EL (cell line): ENCODE measurements at regions not wholly inside any gene's neighbourhood (a gene's known extent, or its start where the extent isn't known, plus 50 kb on each side); places are given as distances from the start of the nearest gene placed in this dataset.

ENCODE experiments used
- DNase-seq: peaks from one replicate; pipeline ENCODE4 v3.0.0-alpha.2; 2016

GRCh38 chr21:16563795-16564194, 834.0 kb downstream of the USP25 start:
- peak; percentile 83 for DNase-seq

- no peak for DNase-seq
These were observed 838.5 kb downstream of the USP25 start for GRCh38 chr21:16568244-16568643.

DNA sequence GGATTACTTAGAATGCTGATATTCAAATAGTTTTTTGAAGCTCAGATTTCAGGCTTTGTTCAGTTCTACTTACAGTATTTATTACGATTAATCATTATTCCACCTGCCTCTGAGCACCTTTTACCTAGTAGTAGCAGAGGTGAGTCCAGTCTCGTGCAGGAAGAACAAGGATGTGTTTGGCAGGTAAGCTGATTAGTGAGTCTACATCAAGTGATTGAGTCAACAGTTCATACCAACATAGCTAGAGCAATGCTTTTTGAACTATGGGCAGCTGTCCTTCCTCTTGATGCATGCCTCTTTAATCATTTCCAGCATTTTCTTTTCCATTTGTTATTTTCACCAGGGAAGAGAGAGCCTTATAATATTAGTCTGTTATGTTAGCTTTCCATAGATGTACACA, 838.9 kb downstream of the USP25 start:
- DNase-seq, result no peak

GRCh38 chr21:16569679-16570078, 839.9 kb downstream of the USP25 start:
- DNase-seq, result peak; percentile 52

DNA sequence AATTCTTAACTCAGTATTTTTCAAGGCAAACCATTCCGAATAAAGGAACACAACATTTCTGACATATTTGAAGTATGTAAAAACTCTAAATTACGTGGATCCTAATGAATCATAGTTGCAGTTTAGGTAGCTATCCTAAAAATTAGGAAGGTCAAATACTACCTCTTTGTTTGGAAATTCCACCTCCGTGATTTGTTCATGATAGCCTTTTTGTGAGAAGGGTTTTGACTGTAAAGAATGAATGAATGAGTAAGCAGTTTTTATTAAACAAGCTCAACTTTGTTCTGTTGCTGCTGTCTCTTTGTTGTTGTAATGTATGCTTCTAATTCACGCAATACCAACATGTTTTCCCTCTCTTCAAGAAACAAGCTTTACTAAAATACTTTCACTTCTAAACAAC, 840.4 kb downstream of the USP25 start:
- DNase-seq, result peak; percentile 27

DNA sequence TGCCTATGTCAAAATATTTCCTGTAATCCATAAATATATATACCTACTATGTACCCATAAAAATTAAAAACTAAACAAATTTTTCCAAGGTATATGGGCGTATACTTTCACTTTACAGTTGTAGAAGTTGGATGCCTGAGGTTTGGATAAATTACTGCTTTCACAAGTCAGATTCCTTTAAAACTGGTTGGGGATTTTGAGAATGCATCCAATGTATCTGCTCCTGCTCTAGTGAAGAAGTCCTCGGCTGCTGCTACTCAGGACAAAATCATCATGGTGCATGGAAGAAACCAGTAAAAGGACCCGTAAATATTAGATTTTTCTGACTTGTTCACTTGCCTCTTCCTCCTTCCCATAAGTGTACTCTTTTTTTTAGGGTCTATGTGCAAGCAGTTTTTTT, 841.1 kb downstream of the USP25 start:
- DNase-seq, result no peak

- DNase-seq, result peak; percentile 32
These were observed 841.8 kb downstream of the USP25 start for GRCh38 chr21:16571594-16571993.

DNA sequence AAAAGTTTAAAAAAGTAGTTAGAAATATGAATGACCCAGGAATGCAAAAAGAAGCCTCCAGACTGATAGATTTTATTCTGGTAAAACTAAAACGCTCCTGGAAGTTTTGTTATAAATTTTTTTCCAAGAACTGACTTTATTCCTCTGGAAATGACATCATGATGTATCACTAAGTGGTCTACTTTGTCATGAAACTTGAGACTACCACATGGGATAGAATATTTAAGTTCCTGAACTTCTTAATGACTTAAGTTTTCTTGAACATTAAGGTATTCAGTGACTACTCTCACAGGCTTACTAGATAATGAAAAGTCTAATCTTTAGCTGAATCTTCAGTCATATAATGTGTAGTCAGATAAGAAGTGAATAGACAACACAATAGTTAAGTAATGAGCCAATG, 842.2 kb downstream of the USP25 start:
- DNase-seq, result peak; percentile 60

- peak; percentile 80 for DNase-seq
These were observed 843.8 kb downstream of the USP25 start for GRCh38 chr21:16573578-16573977.

GRCh38 chr21:16577975-16578374, 848.2 kb downstream of the USP25 start:
- DNase-seq, result no peak

- DNase-seq, result no peak
These were observed 849.1 kb downstream of the USP25 start for GRCh38 chr21:16578912-16579311.

DNA sequence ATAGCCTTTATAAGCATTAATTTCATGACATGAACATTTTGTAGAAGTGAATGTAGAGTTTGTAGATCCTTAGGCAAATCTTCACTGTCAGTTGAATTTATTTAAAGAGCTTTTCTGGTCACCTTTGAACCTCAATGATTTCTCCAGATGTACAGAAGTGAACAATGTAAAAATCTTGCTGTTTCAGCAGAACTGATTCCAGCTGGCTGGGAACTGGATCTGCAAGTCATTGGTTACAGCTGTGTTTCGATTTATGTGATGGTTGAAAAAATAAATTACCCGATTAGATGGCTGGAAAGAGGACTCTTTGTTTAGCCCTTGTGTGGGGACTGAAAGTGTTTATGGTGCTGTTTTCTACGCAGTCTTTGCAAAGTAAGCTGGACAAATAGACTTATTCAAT, 849.8 kb downstream of the USP25 start:
- no peak for DNase-seq

GRCh38 chr21:16580661-16581060, 850.9 kb downstream of the USP25 start:
- DNase-seq, result no peak

- no peak for DNase-seq
These were observed 853.8 kb downstream of the USP25 start for GRCh38 chr21:16583556-16583955.

DNA sequence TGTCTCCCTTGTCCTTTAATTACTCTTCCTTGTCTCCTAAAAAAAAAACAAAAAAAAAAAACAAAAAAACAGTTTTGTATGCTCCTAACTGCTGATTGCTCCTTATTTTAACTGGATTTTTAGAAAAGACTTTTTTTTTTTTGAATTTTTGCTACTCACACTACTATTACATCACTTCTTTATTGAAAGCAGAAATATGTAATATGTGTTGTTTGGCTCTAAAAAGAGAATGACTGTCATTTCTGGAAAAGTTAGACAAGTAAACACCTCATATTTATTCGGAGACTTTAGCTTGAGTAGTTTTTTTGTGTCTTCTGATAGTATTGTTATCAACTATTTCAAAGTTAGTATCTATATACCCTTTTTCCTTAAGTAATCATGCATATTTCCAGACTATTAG, 855.0 kb downstream of the USP25 start:
- DNase-seq, result no peak

DNA sequence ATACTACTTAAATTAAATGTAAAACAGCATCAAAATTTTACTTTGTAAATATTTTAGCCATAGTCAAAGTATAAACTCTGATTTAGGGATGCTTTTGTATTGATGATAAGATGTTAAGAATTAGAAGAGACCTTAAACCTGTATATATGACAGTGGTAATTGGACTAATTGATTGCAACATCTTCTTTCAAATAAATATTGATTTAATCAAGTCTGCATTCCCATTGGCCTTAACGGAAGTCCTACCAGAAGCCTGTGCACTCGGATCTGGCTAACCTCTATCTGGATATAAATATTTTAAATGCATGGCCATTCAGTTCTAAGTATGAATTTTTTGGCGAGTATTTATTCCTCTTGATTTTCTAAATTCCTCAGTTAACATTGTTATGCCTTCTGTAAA, 856.1 kb downstream of the USP25 start:
- DNase-seq, result no peak

DNA sequence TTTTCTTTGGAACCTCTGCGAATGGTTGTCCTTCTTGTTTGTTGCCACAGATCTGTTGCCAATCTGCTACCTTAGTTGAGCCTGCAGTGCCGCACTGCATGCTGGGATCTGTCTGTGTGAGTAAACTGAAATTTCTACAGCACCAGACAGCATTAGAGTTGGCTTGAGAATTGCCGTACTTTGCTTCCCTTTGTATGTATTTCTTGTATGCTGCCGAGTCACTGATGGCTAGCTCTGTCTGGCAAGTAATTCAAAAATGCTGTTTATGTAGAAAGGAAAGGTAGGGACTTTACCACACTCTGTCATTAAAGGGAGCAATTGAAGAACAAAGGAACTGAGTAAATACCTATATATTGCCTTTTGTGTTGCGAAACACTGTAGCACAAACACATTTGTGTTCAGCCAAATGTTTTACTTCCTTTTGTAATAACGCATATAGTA, 857.4 kb downstream of the USP25 start:
- DNase-seq, result peak; percentile 59

- peak; percentile 68 for DNase-seq
These were observed 858.0 kb downstream of the USP25 start for GRCh38 chr21:16587681-16588375.

GRCh38 chr21:16588433-16588860, 858.7 kb downstream of the USP25 start:
- peak; percentile 90 for DNase-seq

GRCh38 chr21:16589006-16589898, 859.5 kb downstream of the USP25 start:
- DNase-seq, result no peak

DNA sequence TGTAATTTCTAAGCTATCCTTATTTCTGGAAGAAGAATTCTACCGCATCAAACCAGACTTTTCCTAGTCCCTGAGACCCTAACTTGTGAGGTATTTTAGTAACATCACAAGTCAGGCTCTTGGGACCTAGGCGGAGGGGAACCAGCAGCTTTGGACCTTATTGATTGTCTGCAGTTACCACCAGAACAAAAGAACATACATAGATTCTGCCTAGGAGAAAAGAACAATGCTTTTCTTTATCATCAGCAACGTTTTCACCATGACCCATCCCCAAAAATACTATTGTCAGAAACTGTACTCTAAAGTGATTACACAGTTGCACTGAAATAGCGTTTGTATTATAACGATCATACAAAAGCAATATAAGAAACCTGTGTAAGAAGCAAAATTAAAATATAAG, 860.4 kb downstream of the USP25 start:
- no peak for DNase-seq

GRCh38 chr21:16590641-16591292, 861.0 kb downstream of the USP25 start:
- DNase-seq, result no peak

DNA sequence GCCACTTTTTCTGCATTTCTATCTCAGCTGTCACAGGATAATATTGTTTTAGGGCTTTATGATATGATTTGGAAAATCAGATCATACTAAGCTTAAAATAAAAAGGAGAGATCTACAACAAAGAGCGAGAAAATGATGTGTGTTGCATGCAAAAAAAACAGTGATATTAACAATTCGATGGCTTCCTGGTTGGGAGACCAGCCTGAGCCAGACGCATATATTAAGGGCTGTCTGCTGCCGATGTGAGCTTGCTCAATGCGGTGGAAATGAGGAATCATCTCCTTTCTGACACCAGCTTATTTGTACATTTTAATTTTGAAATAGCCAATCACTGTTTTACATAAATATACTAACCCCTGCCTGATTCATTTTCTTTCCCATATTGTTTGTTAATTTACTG, 862.6 kb downstream of the USP25 start:
- no peak for DNase-seq

- no peak for DNase-seq
These were observed 864.4 kb downstream of the USP25 start for GRCh38 chr21:16594191-16594590.
